ENCODE measurements at regions not wholly inside any gene's neighbourhood (a gene's known extent, or its start where the extent isn't known, plus 50 kb on each side); places are given as distances from the start of the nearest gene placed in this dataset.

- DNase-seq (ENCODE audit: low read depth, low spot score), result no peak
These were observed 313.5 kb downstream of the AGTPBP1 start for GRCh38 chr9:85428230-85428629.

- DNase-seq (ENCODE audit: low read depth, low spot score), result no peak
These were observed 314.0 kb downstream of the AGTPBP1 start for GRCh38 chr9:85427772-85428171.

GRCh38 chr9:85425153-85425611 is 316.6 kb downstream of the AGTPBP1 start:
- peak; percentile 61 for DNase-seq (ENCODE audit: low read depth, low spot score)

GRCh38 chr9:85423422-85423821 is 318.3 kb downstream of the AGTPBP1 start:
- DNase-seq (ENCODE audit: low read depth, low spot score), result no peak

GRCh38 chr9:85421641-85422040 is 320.1 kb downstream of the AGTPBP1 start:
- no peak for DNase-seq (ENCODE audit: low read depth, low spot score)

GRCh38 chr9:85420750-85421149 is 321.0 kb downstream of the AGTPBP1 start:
- peak; percentile 54 for DNase-seq (ENCODE audit: low read depth, low spot score)

- DNase-seq (ENCODE audit: low read depth, low spot score), result no peak
These were observed 324.1 kb downstream of the AGTPBP1 start for GRCh38 chr9:85417674-85418073.

- no peak for DNase-seq (ENCODE audit: low read depth, low spot score)
These were observed 325.0 kb downstream of the AGTPBP1 start for GRCh38 chr9:85416715-85417114.

GRCh38 chr9:85414390-85414789 is 327.4 kb downstream of the AGTPBP1 start:
- no peak for DNase-seq (ENCODE audit: low read depth, low spot score)

GRCh38 chr9:85408494-85408893 is 333.3 kb downstream of the AGTPBP1 start:
- DNase-seq (ENCODE audit: low read depth, low spot score), result no peak

GRCh38 chr9:85405566-85405950 is 336.2 kb downstream of the AGTPBP1 start:
- DNase-seq (ENCODE audit: low read depth, low spot score), result no peak

GRCh38 chr9:85404911-85405565 is 336.7 kb downstream of the AGTPBP1 start:
- DNase-seq (ENCODE audit: low read depth, low spot score), result no peak

- DNase-seq (ENCODE audit: low read depth, low spot score), result no peak
These were observed 339.2 kb downstream of the AGTPBP1 start for GRCh38 chr9:85402551-85402950.

GRCh38 chr9:85401998-85402397 is 339.8 kb downstream of the AGTPBP1 start:
- no peak for DNase-seq (ENCODE audit: low read depth, low spot score)

GRCh38 chr9:85397005-85397404 is 344.7 kb downstream of the AGTPBP1 start:
- DNase-seq (ENCODE audit: low read depth, low spot score), result no peak

- DNase-seq (ENCODE audit: low read depth, low spot score), result no peak
These were observed 349.5 kb downstream of the AGTPBP1 start for GRCh38 chr9:85392260-85392659.

- DNase-seq (ENCODE audit: low read depth, low spot score), result no peak
These were observed 363.9 kb downstream of the AGTPBP1 start for GRCh38 chr9:85377731-85378289.

GRCh38 chr9:85368781-85369180 is 373.0 kb downstream of the AGTPBP1 start:
- DNase-seq (ENCODE audit: low read depth, low spot score), result no peak

GRCh38 chr9:85359161-85359560 is 382.6 kb downstream of the AGTPBP1 start:
- no peak for DNase-seq (ENCODE audit: low read depth, low spot score)

- DNase-seq (ENCODE audit: low read depth, low spot score), result no peak
These were observed 392.7 kb downstream of the AGTPBP1 start for GRCh38 chr9:85349046-85349445.

GRCh38 chr9:85347541-85347940 is 394.2 kb downstream of the AGTPBP1 start:
- DNase-seq (ENCODE audit: low read depth, low spot score), result no peak

GRCh38 chr9:85344901-85345300 is 396.9 kb downstream of the AGTPBP1 start:
- no peak for DNase-seq (ENCODE audit: low read depth, low spot score)

GRCh38 chr9:85339338-85339737 is 402.4 kb downstream of the AGTPBP1 start:
- no peak for DNase-seq (ENCODE audit: low read depth, low spot score)

- no peak for DNase-seq (ENCODE audit: low read depth, low spot score)
These were observed 407.5 kb downstream of the AGTPBP1 start for GRCh38 chr9:85334228-85334627.
